Stimulated activated CD8-positive, alpha-beta memory T cell treated with anti-CD3 and anti-CD28 coated beads, Interleukin-15, amount 100 ng/mL, for 4 hours (primary cell): ENCODE measurements at regions not wholly inside any gene's neighbourhood (a gene's known extent, or its start where the extent isn't known, plus 50 kb on each side); places are given as distances from the start of the nearest gene placed in this dataset.

Experiments used
- DNase-seq, 2 donors: peaks; one replicate each; pipeline ENCODE4 v3.0.0-alpha.2; 2020; ENCODE audit warnings: low read depth in 2 of 2

- no peak for DNase-seq
These were observed 50.0 kb downstream of the PITPNM2 start for GRCh38 chr12:123100882-123101281.

GRCh38 chr12:123100450-123100849, 50.4 kb downstream of the PITPNM2 start:
- no peak for DNase-seq

GRCh38 chr12:123099560-123100192, 51.2 kb downstream of the PITPNM2 start:
- DNase-seq = no peak

GRCh38 chr12:123098780-123099179, 52.1 kb downstream of the PITPNM2 start:
- no peak for DNase-seq

GRCh38 chr12:123097561-123098084, 53.3 kb downstream of the PITPNM2 start:
- DNase-seq = no peak

GRCh38 chr12:123096741-123097140, 54.1 kb downstream of the PITPNM2 start:
- DNase-seq = no peak

DNA sequence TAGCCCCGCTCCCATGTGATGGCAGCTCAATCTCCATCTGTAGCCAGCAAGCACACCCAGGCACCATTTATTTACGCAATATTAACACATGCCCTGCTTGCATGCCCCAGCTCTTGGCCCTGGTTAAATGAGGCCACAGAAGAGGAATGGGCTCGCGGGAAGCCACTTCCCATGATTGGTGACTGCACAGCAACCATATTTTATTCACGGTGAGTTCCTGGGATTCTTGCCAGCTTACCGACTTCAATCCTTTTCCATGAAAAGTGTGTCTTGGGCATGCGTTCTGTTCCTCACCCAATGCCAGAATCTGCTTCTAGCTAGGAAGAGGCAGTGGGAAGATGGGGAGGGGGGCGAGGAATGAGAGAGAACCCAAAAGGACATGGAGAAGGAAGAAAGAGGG, 54.7 kb downstream of the PITPNM2 start:
- DNase-seq = no peak

- DNase-seq = no peak
These were observed 55.6 kb downstream of the PITPNM2 start for GRCh38 chr12:123095078-123095881.

DNA sequence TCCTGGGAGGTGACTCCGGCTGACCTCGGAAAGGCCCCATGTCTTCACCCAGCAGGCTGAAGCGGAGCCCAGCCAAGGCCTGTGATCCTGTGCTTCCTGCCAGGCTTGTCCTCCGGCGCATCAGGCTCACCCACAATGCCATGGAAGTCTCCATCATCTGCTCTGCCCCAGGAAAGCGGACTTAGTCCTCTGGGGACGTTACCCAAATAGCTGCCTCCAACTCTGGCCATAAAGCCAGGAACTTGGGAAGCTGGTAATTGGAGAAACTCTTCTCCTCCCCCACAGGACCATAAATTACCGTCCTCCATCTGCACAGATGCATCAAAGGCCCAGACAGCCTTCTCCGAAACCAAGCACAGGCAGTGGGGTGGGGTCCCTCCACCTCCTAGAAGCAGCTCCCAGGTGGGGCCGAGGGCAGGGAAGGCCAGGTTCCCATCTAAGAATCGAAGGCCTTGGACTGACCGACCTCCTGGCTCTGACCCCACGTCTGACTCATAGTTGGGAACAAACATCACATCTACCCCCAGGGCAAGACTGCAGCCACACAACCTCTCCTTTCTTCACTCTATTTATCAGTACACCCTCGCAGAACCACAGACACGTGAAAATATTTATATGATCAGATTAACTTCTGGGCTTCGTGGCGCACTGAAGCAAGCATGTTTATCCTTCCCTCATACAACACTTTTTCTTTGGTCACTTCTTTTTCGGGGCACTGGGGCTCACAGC, 56.4 kb downstream of the PITPNM2 start:
- no peak for DNase-seq

- no peak for DNase-seq
These were observed 58.0 kb downstream of the PITPNM2 start for GRCh38 chr12:123092866-123093265.

- no peak for DNase-seq
These were observed 59.4 kb downstream of the PITPNM2 start for GRCh38 chr12:123091230-123092150.

DNA sequence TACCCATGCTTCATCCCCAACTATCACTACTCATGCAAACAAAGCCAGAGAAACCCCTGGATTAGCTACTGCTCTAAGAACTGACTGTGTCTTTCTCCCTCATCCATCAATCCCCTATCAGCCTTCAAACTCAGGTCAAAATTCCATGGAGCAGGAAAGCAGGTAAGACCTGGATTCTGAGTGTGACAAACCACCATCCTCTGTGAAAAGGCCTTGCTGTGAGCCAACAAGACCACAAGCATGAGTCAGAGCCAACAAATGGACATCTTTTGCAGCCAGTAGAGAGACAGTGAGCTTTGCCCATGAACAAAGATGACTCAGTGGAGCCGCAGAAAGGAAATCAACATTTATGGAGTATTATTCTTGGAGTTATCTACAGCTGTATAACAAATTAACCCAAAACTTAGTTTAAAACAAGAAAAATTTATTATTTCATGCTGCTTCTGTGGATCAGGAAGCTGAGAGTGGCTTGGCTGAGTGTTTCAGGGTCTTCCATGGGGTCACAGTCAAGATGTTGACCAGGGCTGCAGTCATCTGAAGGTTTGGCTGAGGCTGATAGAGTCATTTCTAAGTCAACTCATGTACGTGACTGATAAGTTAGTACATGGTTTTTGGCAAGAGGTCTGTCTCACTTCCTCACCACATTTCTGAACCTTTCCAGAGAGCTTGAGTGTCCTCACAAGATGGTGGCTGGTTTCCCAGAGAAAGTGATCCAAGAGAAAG, 61.1 kb downstream of the PITPNM2 start:
- DNase-seq = no peak

DNA sequence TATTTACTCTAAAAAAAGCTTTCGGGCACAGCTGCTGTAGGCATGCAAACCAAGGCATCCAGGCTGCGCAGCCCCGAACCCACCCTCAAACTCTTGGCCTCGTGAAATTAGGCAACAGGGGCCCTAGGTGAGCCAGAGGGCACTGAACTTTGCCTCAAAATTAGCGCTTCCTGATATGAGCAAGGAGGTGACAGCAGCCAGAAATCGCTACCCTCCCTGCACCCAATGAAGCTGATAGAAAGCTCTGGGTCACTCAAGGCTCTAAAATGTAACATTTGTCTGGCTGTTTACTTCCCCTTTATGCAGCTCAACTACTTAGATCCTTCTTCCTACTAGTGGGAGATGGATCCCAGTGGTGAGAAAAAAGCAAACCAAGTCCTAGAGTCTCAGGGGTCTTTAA, 61.8 kb downstream of the PITPNM2 start:
- no peak for DNase-seq

DNA sequence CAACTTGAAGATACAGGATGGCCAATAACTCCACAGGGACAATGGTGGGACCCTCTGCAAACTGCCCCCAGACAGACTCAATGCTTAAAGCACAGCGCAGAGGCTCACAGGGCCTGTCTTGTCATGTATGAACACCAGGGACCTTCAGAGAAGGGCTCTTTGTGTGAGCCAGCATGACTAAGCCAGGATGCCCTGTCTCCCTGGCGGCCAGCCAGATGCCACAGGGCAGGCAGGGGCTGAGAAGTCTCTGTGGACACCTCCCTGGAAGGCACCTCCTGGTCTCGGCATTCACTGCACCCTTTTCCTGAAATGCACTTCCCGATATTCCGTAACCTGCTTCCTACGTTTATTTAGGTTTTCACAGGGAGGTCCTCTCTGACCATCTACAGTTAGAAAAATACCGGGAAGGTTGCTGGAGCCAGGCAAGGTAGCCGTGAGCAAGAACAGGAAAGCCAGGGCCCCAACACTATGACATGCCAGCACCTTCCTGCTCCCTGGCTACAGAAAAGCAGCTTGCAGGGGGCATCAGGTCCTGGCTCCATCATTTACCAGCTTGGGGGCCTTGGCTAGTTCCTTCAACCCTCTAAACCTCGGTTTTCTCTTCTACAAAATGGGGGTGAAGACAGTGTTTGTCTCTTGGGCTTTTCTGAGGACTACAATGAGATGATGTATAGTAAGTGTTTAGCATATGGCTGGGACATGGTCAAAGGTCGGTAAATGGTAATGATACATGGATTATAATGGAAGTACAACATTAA, 65.0 kb downstream of the PITPNM2 start:
- DNase-seq = no peak

DNA sequence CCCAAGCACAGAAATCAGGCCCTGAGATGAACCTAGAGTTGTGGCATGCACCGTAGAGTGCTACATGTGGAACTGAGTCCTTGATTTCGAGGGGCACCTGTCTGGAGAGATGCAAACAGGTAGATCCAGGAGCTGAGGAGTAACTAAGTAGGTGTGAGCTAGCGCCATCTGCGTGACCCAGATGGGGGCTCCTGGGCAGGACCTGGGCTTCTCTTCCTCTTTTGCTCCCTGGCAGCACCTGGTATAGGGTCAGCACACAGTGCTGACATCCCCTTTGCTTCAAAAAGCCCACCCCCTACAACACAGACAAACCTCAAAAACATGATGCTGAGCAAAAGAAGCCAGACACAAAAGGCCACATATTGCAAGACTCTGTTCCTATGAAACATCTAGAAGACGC, 65.8 kb downstream of the PITPNM2 start:
- no peak for DNase-seq

- DNase-seq = no peak
These were observed 67.0 kb downstream of the PITPNM2 start for GRCh38 chr12:123083661-123084571.

DNA sequence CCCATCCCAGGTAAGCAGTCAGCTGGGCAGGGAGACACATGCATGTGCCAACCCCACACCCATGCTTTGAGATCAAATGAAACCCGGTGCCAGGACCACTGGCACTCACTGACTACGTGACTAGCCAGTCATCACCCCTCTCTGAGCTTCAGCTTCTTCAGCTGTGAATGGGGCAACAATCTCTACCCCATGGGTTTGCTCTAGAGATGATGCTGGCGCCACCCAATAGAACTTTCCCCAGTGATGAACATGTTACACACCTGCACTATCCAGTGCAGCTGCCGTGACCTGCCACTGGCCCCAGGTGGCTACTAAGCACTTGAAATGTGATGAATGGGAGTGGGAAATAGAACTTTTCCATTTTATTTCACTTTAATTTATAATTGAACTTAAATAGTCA, 70.3 kb downstream of the PITPNM2 start:
- no peak for DNase-seq

DNA sequence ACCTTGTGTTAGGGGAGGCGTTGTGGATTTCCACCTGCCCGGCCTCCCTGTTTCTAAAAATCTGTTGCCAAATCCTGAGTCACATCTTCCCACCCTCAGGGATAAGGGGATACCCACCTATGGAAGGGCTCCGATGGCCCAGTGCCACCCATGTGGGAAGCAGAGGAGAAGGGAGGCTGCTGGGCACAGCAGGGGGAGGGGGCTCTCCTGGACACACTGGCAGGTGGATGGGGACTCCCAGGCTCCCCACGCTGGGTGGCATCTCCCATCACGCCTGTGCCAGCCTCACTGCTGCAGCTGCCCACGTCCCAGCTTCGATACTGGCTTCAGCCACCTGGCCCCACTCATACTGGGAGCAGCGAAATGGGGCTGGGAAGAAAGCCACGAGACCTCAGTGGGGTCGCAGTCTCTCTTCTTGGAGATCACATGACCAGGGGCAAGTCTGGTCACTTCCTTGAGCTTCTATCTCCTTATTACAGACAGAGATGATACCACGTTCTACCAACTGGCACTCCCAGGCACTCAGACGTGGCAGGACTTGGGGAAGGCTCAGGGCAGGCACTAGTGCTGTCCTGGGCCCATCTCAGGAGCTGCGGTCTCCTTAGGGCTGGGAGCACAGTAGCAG, 72.2 kb downstream of the PITPNM2 start:
- DNase-seq = no peak

- no peak for DNase-seq
These were observed 72.8 kb downstream of the PITPNM2 start for GRCh38 chr12:123078120-123078465.
